IPS-20b (cell line): ENCODE measurements at regions not wholly inside any gene's neighbourhood (a gene's known extent, or its start where the extent isn't known, plus 50 kb on each side); places are given as distances from the start of the nearest gene placed in this dataset.
"Not testable (repeated sequence)": the region's sequence is repeated elsewhere in the genome, so short reads cannot be mapped to it uniquely, and the experiment has no call there.

ENCODE experiments used
- H3K27ac ChIP-seq: one replicate; pipeline ENCODE4 v1.5.1; 2013; ENCODE audit warnings: low read length
- H3K27me3 ChIP-seq: 2 replicates; pipeline ENCODE4 v1.6.1; 2013; ENCODE audit warnings: mild to moderate bottlenecking, low read length, inconsistent platforms; ENCODE audit not compliant: insufficient read depth
- H3K36me3 ChIP-seq: 2 replicates; pipeline ENCODE4 v1.6.1; 2013; ENCODE audit warnings: low read depth, mild to moderate bottlenecking, inconsistent platforms, low read length, moderate library complexity; ENCODE audit not compliant: insufficient read depth
- H3K4me1 ChIP-seq: 2 replicates; pipeline ENCODE4 v1.6.1; 2013; ENCODE audit warnings: mild to moderate bottlenecking, control low read depth, inconsistent platforms, low read length, moderate library complexity; ENCODE audit not compliant: insufficient read depth
- H3K4me3 ChIP-seq: 2 replicates; pipeline ENCODE4 v1.5.1; 2013; ENCODE audit warnings: mild to moderate bottlenecking, low read length, inconsistent platforms
- H3K9ac ChIP-seq: 2 replicates; pipeline ENCODE4 v1.6.1; 2013; ENCODE audit warnings: low read depth, mild to moderate bottlenecking, inconsistent platforms, low read length, moderate library complexity
- H3K9me3 ChIP-seq: 2 replicates; pipeline ENCODE4 v1.6.1; 2013; ENCODE audit warnings: mild to moderate bottlenecking, low read depth, low read length, inconsistent platforms; ENCODE audit not compliant: insufficient read depth

- H3K9ac ChIP-seq = no peak overlapping the region
- no peaks in the 10 kb centered on the region; the same call in 1 of the 2 replicates for H3K4me1 ChIP-seq
These were observed 479.5 kb upstream of the SMARCA2 start for GRCh38 chr9:1535599-1535998.

DNA sequence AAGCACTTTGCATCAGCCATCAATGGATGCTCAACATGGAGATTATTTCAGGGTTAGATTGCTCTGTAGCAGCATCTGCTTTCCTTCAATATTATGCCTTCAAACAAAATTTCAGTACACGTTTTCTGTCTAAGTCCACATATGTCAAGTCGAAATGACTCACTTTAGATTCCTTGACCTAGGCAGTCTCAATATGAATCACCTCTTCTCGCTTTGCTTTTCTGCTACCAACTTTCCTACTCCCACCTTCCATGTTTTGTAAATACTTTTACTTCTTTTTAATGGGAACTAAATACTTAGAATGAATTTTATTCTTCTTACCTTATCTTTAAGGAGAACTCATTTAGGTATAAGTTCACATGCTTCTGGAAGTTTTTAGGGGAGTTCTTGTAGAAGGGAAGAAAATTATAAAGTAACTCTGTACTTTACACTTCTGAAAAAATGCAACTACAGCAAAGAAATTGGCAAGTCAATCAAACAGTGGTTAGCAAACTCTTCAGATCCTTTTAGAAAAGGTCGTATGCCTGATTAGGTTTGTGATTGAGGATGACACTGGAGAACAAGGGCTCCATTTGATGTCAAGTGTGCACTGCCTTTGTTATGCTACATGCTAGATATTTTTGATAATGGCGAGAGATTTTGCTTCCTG lies 478.5 kb upstream of the SMARCA2 start:
- no peaks in the 10 kb centered on the region for H3K9me3 ChIP-seq
- H3K27ac ChIP-seq = no peak overlapping the region
- no peaks in the 10 kb centered on the region for H3K36me3 ChIP-seq
- H3K27me3 ChIP-seq = no peaks in the 10 kb centered on the region
- H3K4me1 ChIP-seq = no peaks in the 10 kb centered on the region; the same call in 1 of the 2 replicates
- H3K4me3 ChIP-seq = no peak overlapping the region
- no peak overlapping the region for H3K9ac ChIP-seq

More at GRCh38 chr9:1535599-1535998, 479.5 kb upstream of the SMARCA2 start:
- Histone ChIP-seq H3K27me3 (no peaks in the 10 kb centered on the region), H3K36me3 (no peaks in the 10 kb centered on the region), H3K4me3 (no peak overlapping the region), H3K27ac (no peak overlapping the region), H3K9me3 (no peaks in the 10 kb centered on the region)

DNA sequence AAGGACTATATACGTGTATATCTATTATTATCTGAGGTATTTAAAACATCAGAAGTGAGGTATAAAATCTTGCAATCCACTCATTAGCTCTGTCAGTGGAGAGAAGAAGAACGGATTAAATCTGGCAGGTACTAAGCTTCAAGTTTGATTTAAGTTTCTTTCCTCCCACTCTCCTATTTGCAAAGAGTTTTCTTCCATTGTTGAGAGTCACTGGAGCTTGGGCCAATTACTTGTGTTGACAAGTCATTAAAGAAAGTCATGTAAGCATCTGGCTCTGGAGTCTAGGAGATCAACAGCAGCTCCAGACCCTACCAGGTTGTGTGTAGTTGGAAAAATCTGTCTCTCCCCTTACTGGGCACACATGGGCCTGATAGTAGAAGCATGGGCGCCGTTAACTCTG lies 476.8 kb upstream of the SMARCA2 start:
- H3K27ac ChIP-seq = no peak overlapping the region
- H3K4me1 ChIP-seq = no peaks in the 10 kb centered on the region; the same call in 1 of the 2 replicates
- no peaks in the 10 kb centered on the region for H3K36me3 ChIP-seq
- H3K9ac ChIP-seq = no peak overlapping the region
- no peaks in the 10 kb centered on the region for H3K9me3 ChIP-seq
- H3K4me3 ChIP-seq = no peak overlapping the region
- H3K27me3 ChIP-seq = no peaks in the 10 kb centered on the region

GRCh38 chr9:1539216-1539615 lies 475.9 kb upstream of the SMARCA2 start:
- H3K27ac ChIP-seq = no peak overlapping the region
- no peaks in the 10 kb centered on the region for H3K36me3 ChIP-seq
- H3K4me3 ChIP-seq = no peak overlapping the region
- H3K27me3 ChIP-seq = no peaks in the 10 kb centered on the region
- no peak overlapping the region for H3K9ac ChIP-seq
- no peaks in the 10 kb centered on the region for H3K9me3 ChIP-seq
- no peaks in the 10 kb centered on the region; the same call in 1 of the 2 replicates for H3K4me1 ChIP-seq

- Histone ChIP-seq H3K27me3 (no peaks in the 10 kb centered on the region), H3K27ac (no peak overlapping the region), H3K9me3 (no peaks in the 10 kb centered on the region), H3K9ac (no peak overlapping the region), H3K4me3 (no peak overlapping the region), H3K36me3 (no peaks in the 10 kb centered on the region), H3K4me1 (no peaks in the 10 kb centered on the region)
These were observed 464.5 kb upstream of the SMARCA2 start for GRCh38 chr9:1550636-1551035.

GRCh38 chr9:1554081-1555035 lies 460.8 kb upstream of the SMARCA2 start:
- Histone ChIP-seq H3K27ac (no peak overlapping the region), H3K9ac (no peak overlapping the region), H3K27me3 (no peaks in the 10 kb centered on the region), H3K36me3 (no peaks in the 10 kb centered on the region), H3K9me3 (peaks cover 7% of the 10 kb centered on the region; the same call in 1 of the 2 replicates), H3K4me3 (no peak overlapping the region), H3K4me1 (no peaks in the 10 kb centered on the region)

DNA sequence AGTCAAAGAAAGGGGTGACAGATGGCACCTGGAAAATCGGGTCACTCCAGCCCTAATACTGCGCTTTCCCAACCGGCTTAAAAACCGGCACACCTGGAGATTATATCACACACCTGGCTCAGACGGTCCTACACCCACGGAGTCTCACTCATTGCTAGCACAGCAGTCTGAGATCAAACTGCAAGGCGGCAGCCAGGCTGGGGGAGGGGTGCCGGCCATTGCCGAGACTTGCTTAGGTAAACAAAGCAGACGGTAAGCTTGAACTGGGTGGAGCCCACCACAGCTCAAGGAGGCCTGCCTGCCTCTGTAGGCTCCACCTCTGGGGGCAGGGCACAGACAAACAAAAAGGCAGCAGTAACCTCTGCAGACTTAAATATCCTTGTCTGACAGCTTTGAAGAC lies 456.5 kb upstream of the SMARCA2 start:
- not testable (repeated sequence) for H3K4me3 ChIP-seq, H3K9me3 ChIP-seq

DNA sequence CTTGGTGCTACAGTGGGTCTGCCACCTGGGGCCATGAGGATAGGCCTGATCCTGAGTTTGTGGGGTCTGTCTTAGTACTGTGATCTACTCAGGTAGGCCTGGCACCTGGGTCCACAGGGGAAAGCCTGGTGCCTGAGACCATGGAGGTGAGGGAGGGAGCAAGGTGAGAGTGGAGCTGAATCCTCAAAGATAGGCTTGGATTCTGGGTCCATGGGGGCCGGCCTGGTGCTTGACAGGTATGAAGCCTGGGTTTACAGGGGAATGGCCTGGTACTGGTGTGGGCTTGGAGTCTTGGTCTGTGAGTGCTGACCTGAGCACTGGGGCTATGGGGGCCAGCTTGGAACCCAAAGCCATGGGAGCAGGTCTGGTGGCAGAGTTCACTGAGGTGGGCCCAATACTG lies 439.2 kb upstream of the SMARCA2 start:
- H3K27ac ChIP-seq = no peak overlapping the region
- H3K4me1 ChIP-seq = no peaks in the 10 kb centered on the region
- no peaks in the 10 kb centered on the region; the same call in none of the 2 replicates for H3K9me3 ChIP-seq
- no peak overlapping the region for H3K9ac ChIP-seq
- H3K27me3 ChIP-seq = no peaks in the 10 kb centered on the region
- H3K4me3 ChIP-seq = no peak overlapping the region
- H3K36me3 ChIP-seq = no peaks in the 10 kb centered on the region

More for the DNA sequence above, 456.5 kb upstream of the SMARCA2 start:
- H3K27ac ChIP-seq, H3K9ac ChIP-seq, H3K27me3 ChIP-seq, H3K36me3 ChIP-seq, H3K4me1 ChIP-seq: not testable (repeated sequence)

GRCh38 chr9:1580215-1580614 lies 434.9 kb upstream of the SMARCA2 start:
- H3K27me3 ChIP-seq = no peaks in the 10 kb centered on the region
- no peaks in the 10 kb centered on the region; the same call in none of the 2 replicates for H3K9me3 ChIP-seq
- H3K4me3 ChIP-seq = no peak overlapping the region
- no peaks in the 10 kb centered on the region for H3K36me3 ChIP-seq
- H3K4me1 ChIP-seq = no peaks in the 10 kb centered on the region
- no peak overlapping the region for H3K9ac ChIP-seq
- H3K27ac ChIP-seq = no peak overlapping the region

DNA sequence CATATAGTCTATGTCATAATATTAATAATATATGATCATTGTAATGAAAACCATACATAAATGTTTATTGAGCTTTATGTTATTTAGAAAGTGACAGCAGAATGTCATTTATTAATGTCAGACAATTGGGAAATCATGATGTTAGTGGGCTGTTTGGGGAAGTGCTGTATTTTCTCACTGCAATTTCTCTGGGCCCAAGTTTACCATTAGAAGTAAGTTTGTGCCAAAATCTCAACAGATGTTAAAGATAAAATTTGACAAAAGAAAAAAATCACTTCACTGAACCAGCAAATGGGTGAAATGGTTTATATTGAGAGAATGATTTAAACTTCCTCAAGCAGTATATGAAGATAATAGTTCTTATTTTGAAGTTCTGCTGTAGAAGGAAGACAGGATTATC lies 433.2 kb upstream of the SMARCA2 start:
- Histone ChIP-seq H3K9me3 (no peaks in the 10 kb centered on the region), H3K27me3 (no peaks in the 10 kb centered on the region), H3K4me3 (no peak overlapping the region), H3K27ac (no peak overlapping the region), H3K9ac (no peak overlapping the region), H3K4me1 (no peaks in the 10 kb centered on the region), H3K36me3 (no peaks in the 10 kb centered on the region)

DNA sequence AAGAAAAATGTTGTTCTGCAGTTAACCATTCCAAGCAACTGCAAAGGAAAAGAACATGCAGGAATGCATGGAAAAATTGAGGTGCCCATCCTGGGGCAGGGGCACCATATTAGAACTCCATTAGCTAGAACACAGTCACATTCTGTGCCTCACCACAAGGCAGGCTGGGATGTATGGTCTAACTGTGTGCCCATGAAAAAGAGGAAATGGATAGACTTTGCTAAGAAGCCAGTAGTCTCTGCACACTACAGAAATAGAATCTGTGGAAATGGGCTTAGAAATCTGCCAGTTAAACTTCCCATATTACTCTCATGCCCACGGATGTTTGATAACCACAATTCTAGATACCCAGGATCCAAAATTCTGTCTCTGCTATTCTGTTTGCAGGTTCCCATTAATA lies 423.8 kb upstream of the SMARCA2 start:
- Histone ChIP-seq H3K36me3 (no peaks in the 10 kb centered on the region), H3K27me3 (no peaks in the 10 kb centered on the region), H3K4me3 (no peak overlapping the region), H3K27ac (no peak overlapping the region), H3K9me3 (peaks cover 8% of the 10 kb centered on the region; the same call in 1 of the 2 replicates), H3K4me1 (no peaks in the 10 kb centered on the region), H3K9ac (no peak overlapping the region)

GRCh38 chr9:1598270-1598669 lies 416.9 kb upstream of the SMARCA2 start:
- Histone ChIP-seq H3K27ac (no peak overlapping the region), H3K4me1 (no peaks in the 10 kb centered on the region), H3K9ac (no peak overlapping the region), H3K27me3 (no peaks in the 10 kb centered on the region), H3K36me3 (no peaks in the 10 kb centered on the region), H3K4me3 (no peak overlapping the region), H3K9me3 (no peaks in the 10 kb centered on the region)
